ENCODE measurements at regions not wholly inside any gene's neighbourhood (a gene's known extent, or its start where the extent isn't known, plus 50 kb on each side); places are given as distances from the start of the nearest gene placed in this dataset.

GRCh38 chr10:2716596-2716995 lies 350.8 kb upstream of the PFKP start:
- peaks cover 16% of the 10 kb centered on the region for H3K4me1 ChIP-seq (ENCODE audit: insufficient read depth)
- no peaks in the 10 kb centered on the region for H4K20me1 ChIP-seq (replicated peaks; ENCODE audit: insufficient read depth)
- no peaks in the 10 kb centered on the region for H3K79me2 ChIP-seq (replicated peaks; ENCODE audit: insufficient read depth)
- no peak for DNase-seq (ENCODE audit: low spot score)
- H3K4me3 ChIP-seq: no peak overlapping the region
- no peaks in the 10 kb centered on the region for H3F3A ChIP-seq (replicated peaks; ENCODE audit: low read depth)
- H3K9me2 ChIP-seq (ENCODE audit: insufficient read depth): peaks cover 3% of the 10 kb centered on the region; the same call in 1 of the 2 replicates
- ATAC-seq: no peak
- no peaks in the 10 kb centered on the region for H3K36me3 ChIP-seq (ENCODE audit: insufficient read depth)
- H3K4me1 Mint-ChIP-seq: peaks cover 16% of the 10 kb centered on the region
- peaks cover 7% of the 10 kb centered on the region for H3K9me3 Mint-ChIP-seq
- H3K27me3 Mint-ChIP-seq (ENCODE audit: insufficient read depth, low read depth, poor library complexity): peaks cover 6% of the 10 kb centered on the region
- TF ChIP-seq CREB1 (CRISPR knock-in tag; IDR thresholded peaks at IDR 0.05; ENCODE audit: low read depth) (no peak), STAT1 (IDR thresholded peaks at IDR 0.05; ENCODE audit: unreplicated experiment) (no peak), JUNB (IDR thresholded peaks at IDR 0.05; ENCODE audit: unreplicated experiment) (no peak), NANOG (IDR thresholded peaks at IDR 0.05; ENCODE audit: borderline replicate concordance) (no peak), ZNF114 (CRISPR knock-in tag; IDR thresholded peaks at IDR 0.05) (no peak), ZNF462 (CRISPR knock-in tag; IDR thresholded peaks at IDR 0.05) (no peak), REST (IDR thresholded peaks at IDR 0.05; ENCODE audit: unreplicated experiment) (no peak), EZH2phosphoT487 (IDR thresholded peaks at IDR 0.05; ENCODE audit: unreplicated experiment) (no peak), POLR2AphosphoS5 (IDR thresholded peaks at IDR 0.05; ENCODE audit: low read depth) (no peak), CTCF (conservative IDR thresholded peaks at IDR 0.05; ENCODE audit: low read depth in 2 of 2) (no peak), ETS1 (IDR thresholded peaks at IDR 0.05) (no peak), ZNF331 (CRISPR knock-in tag; IDR thresholded peaks at IDR 0.05; ENCODE audit: low read depth) (no peak), EZH2 (IDR thresholded peaks at IDR 0.05; ENCODE audit: low read depth, unreplicated experiment) (no peak)
- H3K4me3 Mint-ChIP-seq: no peak overlapping the region
- H3K27ac ChIP-seq (ENCODE audit: low read depth): no peak overlapping the region
- H3K27ac Mint-ChIP-seq: no peak overlapping the region
- H3K4me2 ChIP-seq: no peak overlapping the region
- H3K27me3 ChIP-seq (ENCODE audit: insufficient read depth): no peaks in the 10 kb centered on the region
- H2AFZ ChIP-seq: 0 out of 2 replicates have a peak overlapping the region, but pooled peaks have one; percentile 33
- H3K36me3 Mint-ChIP-seq (ENCODE audit: low read depth): peaks cover 2% of the 10 kb centered on the region; the same call in 2 of the 3 replicates
